Ovary (tissue), 7 donors: ENCODE measurements at regions not wholly inside any gene's neighbourhood (a gene's known extent, or its start where the extent isn't known, plus 50 kb on each side); places are given as distances from the start of the nearest gene placed in this dataset.
A peak's percentile ranks its signal among the peaks of the same experiment; 100 is the strongest.

Experiments
- DNase-seq, 5 donors: peaks; one replicate each; pipeline ENCODE4 v3.0.0-alpha.2; 2019 to 2020
- H3K27ac ChIP-seq, 2 donors: fragments of 200-600 bp; one replicate each; pipeline versions ENCODE4 v1.5.1 to v1.8.0; 2019 to 2022
- H3K27me3 ChIP-seq: fragments of 200-600 bp; one replicate; pipeline ENCODE4 v1.8.0; 2022
- H3K36me3 ChIP-seq: fragments of 200-600 bp; sonication (generic); one replicate; pipeline ENCODE4 v1.5.1; 2019
- H3K4me1 ChIP-seq: one replicate; pipeline ENCODE4 v1.8.1; 2013; ENCODE audit warnings: mild to moderate bottlenecking, moderate library complexity; ENCODE audit not compliant: insufficient read depth
- H3K4me3 ChIP-seq: fragments of 200-600 bp; sonication (generic); one replicate; pipeline ENCODE4 v1.5.1; 2017
- H3K9me3 ChIP-seq, 2 donors: fragments of 200-600 bp in 1 of 2; sonication (generic) in 1 of 2; one replicate each; pipeline versions ENCODE4 v1.5.1 to v1.8.1; 2013 to 2019; ENCODE audit warnings: mild to moderate bottlenecking in 1 of 2, moderate library complexity in 1 of 2
- EP300 ChIP-seq: sonication (generic); formaldehyde crosslinking; IDR thresholded peaks from one replicate; pipeline ENCODE4 v1.6.1; 2017; ENCODE audit warnings: antibody characterized with exemption
- POLR2A ChIP-seq: fragments of 450-650 bp; IDR thresholded peaks from one replicate; pipeline ENCODE4 v1.6.1; 2017; ENCODE audit warnings: antibody characterized with exemption, mild to moderate bottlenecking, moderate library complexity
- WGBS, 3 donors: extraction: QIAGEN DNeasy Blood & Tissue Kit in 1 of 3; methylation state at CpG; one replicate each; pipeline versions ENCODE4 v1.1.5 to v1.1.7; 2013 to 2017; 5-methylcytosine and 5-hydroxymethylcytosine counted together
- intact Hi-C, 4 donors: fragments of 100-400 bp; cut with DNase I; formaldehyde crosslinking; loops; one replicate each; pipeline versions ENCODE4 v1.11.0 to v1.15.1; 2022 to 2023
- TF ChIP-seq, protein P1 (sequence below), 3 donors: fragments of 450-650 bp in 2 of 3; fragments of 200-600 bp in 1 of 3; IDR thresholded peaks; one replicate each; pipeline versions ENCODE4 v1.5.1 to v1.8.0; 2016 to 2022; ENCODE audit warnings: antibody characterized with exemption in 3 of 3, mild to moderate bottlenecking in 1 of 3
- donor health status: DM: no; HTN: no; CAD: no; lungs with moderate emphysema.
- donor health status: DM: no; HTN: no; CAD: no.
- donor health status: Bipolar disorder and iron deficiency.
- donor health status: DM: no; HTN: no; CAD: no.
- donor health status: DM: yes; HTN: yes; CAD: no.

DNA sequence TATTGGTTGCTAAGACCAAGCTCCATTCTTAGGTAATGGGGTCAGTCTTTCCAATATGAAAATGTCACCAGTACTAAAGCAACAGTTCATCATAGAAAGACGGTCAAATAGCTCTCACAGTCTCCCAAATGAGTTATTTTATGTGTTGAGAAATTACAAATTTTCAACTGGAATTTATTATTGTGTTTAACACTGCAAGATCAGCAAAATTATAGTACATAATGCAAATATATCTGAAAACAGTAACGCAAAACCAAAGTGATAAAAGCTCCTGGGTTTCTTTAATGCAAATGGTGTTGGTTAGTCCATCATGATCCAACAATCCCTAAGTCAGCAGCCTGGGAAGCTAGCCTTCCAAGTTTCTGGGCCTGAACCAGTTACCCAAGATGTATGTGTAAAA lies 61.5 kb upstream of the EGFL6 start:
- TF ChIP-seq EP300 (no peak), POLR2A (no peak)
- TF ChIP-seq, protein P1, sequence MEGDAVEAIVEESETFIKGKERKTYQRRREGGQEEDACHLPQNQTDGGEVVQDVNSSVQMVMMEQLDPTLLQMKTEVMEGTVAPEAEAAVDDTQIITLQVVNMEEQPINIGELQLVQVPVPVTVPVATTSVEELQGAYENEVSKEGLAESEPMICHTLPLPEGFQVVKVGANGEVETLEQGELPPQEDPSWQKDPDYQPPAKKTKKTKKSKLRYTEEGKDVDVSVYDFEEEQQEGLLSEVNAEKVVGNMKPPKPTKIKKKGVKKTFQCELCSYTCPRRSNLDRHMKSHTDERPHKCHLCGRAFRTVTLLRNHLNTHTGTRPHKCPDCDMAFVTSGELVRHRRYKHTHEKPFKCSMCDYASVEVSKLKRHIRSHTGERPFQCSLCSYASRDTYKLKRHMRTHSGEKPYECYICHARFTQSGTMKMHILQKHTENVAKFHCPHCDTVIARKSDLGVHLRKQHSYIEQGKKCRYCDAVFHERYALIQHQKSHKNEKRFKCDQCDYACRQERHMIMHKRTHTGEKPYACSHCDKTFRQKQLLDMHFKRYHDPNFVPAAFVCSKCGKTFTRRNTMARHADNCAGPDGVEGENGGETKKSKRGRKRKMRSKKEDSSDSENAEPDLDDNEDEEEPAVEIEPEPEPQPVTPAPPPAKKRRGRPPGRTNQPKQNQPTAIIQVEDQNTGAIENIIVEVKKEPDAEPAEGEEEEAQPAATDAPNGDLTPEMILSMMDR (IDR thresholded peaks at IDR 0.05), result no peak
- H3K27me3 ChIP-seq, result no peaks in the 10 kb centered on the region
- DNase-seq, result no peak
- 67 to 76% (median 76%) methylated on average over 2 of the region's 2 CpGs for WGBS, 3 donors
- intact Hi-C loops, result loop anchor here (2.0 to 10.0 kb wide), 4 partner anchors 137 to 527 kb away; no protein-coding TSS in a partner anchor
- no peaks in the 10 kb centered on the region for H3K36me3 ChIP-seq
- H3K9me3 ChIP-seq, result no peaks in the 10 kb centered on the region
- no peak overlapping the region for H3K4me3 ChIP-seq
- no peaks in the 10 kb centered on the region for H3K4me1 ChIP-seq
- no peak overlapping the region for H3K27ac ChIP-seq

DNA sequence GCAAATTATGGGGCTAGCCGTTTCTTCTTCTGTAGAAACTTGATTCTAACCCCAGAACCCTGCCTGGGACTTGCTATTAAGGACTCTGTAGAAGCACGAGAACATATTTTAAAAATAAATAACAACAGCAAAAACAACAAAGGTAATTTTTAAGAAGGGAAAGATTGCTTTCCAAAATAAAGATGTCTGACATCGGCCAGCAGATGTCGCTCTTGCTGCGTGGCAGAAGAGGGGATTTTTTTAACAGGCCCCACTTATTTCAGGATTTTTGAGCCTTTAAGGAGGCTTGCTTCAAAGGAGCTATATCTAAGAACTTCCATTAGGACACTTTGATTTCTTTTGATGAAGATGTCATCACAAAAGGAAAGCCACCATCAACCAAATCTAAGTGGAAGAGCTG lies 62.8 kb upstream of the EGFL6 start:
- Histone ChIP-seq H3K4me1 (no peaks in the 10 kb centered on the region), H3K4me3 (no peak overlapping the region), H3K36me3 (no peaks in the 10 kb centered on the region), H3K27me3 (no peaks in the 10 kb centered on the region), H3K9me3 (no peaks in the 10 kb centered on the region), H3K27ac (no peak overlapping the region)
- 4 to 5% (median 5%) methylated on average over 5 of the region's 5 CpGs for WGBS, 3 donors
- intact Hi-C loops, result loop anchor here in 3 of 4 donors (5.0 to 10.0 kb wide), 3 partner anchors 138 to 528 kb away; no protein-coding TSS in a partner anchor
- TF ChIP-seq POLR2A (no peak), EP300 (no peak)
- TF ChIP-seq, protein P1 (IDR thresholded peaks at IDR 0.05), result peak; percentile 40 to 47 (median 47)
- DNase-seq, result peak; percentile 21 to 63 (median 53)

DNA sequence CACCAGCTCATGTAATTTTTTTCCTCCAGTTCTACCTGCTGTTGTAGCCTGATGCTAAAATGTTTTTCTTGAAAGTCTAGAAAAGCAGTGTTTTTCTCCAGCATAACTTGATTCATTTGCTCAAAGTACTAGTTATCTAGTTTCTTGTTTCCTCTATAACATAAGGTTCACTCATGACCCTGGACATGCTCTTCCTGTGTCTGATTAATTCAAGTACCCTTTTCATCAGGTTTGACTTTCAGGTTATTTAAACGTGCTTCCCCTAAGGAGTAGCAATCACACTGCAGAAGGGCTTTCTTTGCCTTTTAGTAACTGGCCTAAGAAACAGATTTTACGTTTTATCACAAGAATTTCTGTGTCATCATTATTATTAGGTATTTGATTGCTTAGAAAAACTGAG lies 66.8 kb upstream of the EGFL6 start:
- Histone ChIP-seq H3K9me3 (no peaks in the 10 kb centered on the region), H3K27me3 (no peaks in the 10 kb centered on the region), H3K27ac (no peak overlapping the region), H3K4me1 (no peaks in the 10 kb centered on the region), H3K4me3 (no peak overlapping the region), H3K36me3 (no peaks in the 10 kb centered on the region)
- WGBS, 3 donors, result 24 to 33% (median 28%) methylated on average over 2 of the region's 2 CpGs
- TF ChIP-seq, protein P1 (IDR thresholded peaks at IDR 0.05), result no peak
- TF ChIP-seq POLR2A (no peak), EP300 (no peak)
- intact Hi-C loops, result loop anchor here in 3 of 4 donors (10.0 kb wide), 2 partner anchors 142 to 532 kb away; no protein-coding TSS in a partner anchor
- DNase-seq, result no peak

DNA sequence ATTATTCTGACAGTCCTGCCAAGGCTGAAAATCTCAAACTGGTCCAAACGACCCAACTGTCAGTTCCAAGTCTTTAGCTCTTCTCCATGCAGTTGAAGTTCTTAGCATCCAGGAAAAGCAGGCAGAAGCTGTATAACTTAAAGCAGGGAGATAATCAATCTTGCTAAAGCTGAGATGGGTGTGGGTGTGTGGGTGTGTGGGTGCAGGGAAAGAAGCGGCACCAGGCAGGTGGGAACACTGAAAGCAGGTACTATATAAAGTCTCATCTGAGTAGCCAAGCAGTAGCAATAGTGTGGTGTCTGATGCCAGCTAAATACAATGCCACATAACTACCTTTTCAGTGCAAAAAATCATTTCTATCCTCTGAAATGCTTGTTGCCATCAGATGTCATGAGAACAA lies 69.7 kb upstream of the EGFL6 start:
- Histone ChIP-seq H3K27ac (no peak overlapping the region), H3K36me3 (no peaks in the 10 kb centered on the region), H3K4me1 (no peaks in the 10 kb centered on the region), H3K9me3 (no peaks in the 10 kb centered on the region), H3K27me3 (no peaks in the 10 kb centered on the region), H3K4me3 (no peak overlapping the region)
- intact Hi-C loops, result loop anchor here (10.0 kb wide), 2 partner anchors 145 to 535 kb away; no protein-coding TSS in a partner anchor
- TF ChIP-seq POLR2A, result no peak
- no peak for TF ChIP-seq EP300
- TF ChIP-seq, protein P1 (IDR thresholded peaks at IDR 0.05), result no peak
- DNase-seq, result no peak
- 50 to 58% (median 56%) methylated on average over 2 of the region's 2 CpGs for WGBS, 3 donors
